SK-N-SH (cell line): ENCODE measurements at regions not wholly inside any gene's neighbourhood (a gene's known extent, or its start where the extent isn't known, plus 50 kb on each side); places are given as distances from the start of the nearest gene placed in this dataset.

ENCODE experiments used
- CTCF ChIA-PET: fragments of 300-600, 350-600 bp; formaldehyde crosslinking; extraction: SDS; loops from one replicate; lab custom pipeline; 2021; lab: Yijun Ruan, JAX
- POLR2A ChIA-PET: fragments of 350-600 bp; sonication (Branson Sonifier 250); formaldehyde crosslinking; extraction: SDS; loops from one replicate; lab custom pipeline; 2020; ENCODE audit warnings: antibody characterized with exemption, inconsistent platforms; lab: Yijun Ruan, JAX
- DNase-seq: peaks from one replicate; pipeline ENCODE4 v3.0.0; 2012
- H2AFZ ChIP-seq: fragments of 200-600 bp; sonication (generic); 2 replicates; pipeline ENCODE4 v1.8.1; 2016; ENCODE audit warnings: antibody characterized with exemption, mild to moderate bottlenecking, low read depth
- H3F3A ChIP-seq: fragments of 200-600 bp; sonication (generic); replicated peaks from 2 replicates; pipeline ENCODE3; 2016; ENCODE audit warnings: antibody characterized with exemption, mild to moderate bottlenecking; ENCODE audit not compliant: insufficient read depth
- H3K27ac ChIP-seq, 2 experiments: fragments of 200-500 bp in 1 of 2; fragments of 200-600 bp in 1 of 2; sonication (Bioruptor generic) in 1 of 2; sonication (generic), shearing (Covaris generic) in 1 of 2; 2 replicates each; pipeline versions ENCODE4 v1.5.1 to v1.6.1; 2014 to 2016; ENCODE audit warnings: low read depth in 2 of 2, inconsistent platforms in 1 of 2, low read length in 1 of 2, mild to moderate bottlenecking in 1 of 2, mixed read lengths in 1 of 2
- H3K27me3 ChIP-seq: fragments of 200-600 bp; sonication (generic), shearing (Covaris generic); 2 replicates; pipeline ENCODE4 v1.6.1; 2016; ENCODE audit warnings: mixed run types; ENCODE audit not compliant: insufficient read depth
- H3K36me3 ChIP-seq, 2 experiments: fragments of 200-500 bp in 1 of 2; fragments of 200-600 bp in 1 of 2; sonication (Bioruptor generic) in 1 of 2; sonication (generic) in 1 of 2; replicated peaks in 1 of 2; 2 replicates each; pipeline versions ENCODE3 to v1.5.1; 2014 to 2016; ENCODE audit warnings: low read length in 1 of 2, mild to moderate bottlenecking in 1 of 2; ENCODE audit not compliant: insufficient read depth in 2 of 2, control insufficient read depth in 1 of 2
- H3K4me1 ChIP-seq, 2 experiments: fragments of 200-500 bp in 1 of 2; fragments of 200-600 bp in 1 of 2; sonication (Bioruptor generic) in 1 of 2; sonication (generic), shearing (Covaris generic) in 1 of 2; 2 replicates each; pipeline versions ENCODE4 v1.5.1 to v1.6.1; 2014 to 2016; ENCODE audit warnings: low read depth in 1 of 2, low read length in 1 of 2, mixed run types in 1 of 2; ENCODE audit not compliant: insufficient read depth in 2 of 2, control insufficient read depth in 1 of 2
- H3K4me2 ChIP-seq: fragments of 200-600 bp; sonication (generic), shearing (Covaris generic); 2 replicates; pipeline ENCODE4 v1.6.1; 2017; ENCODE audit warnings: mixed run types
- H3K4me3 ChIP-seq, 2 experiments: fragments of 200-500 bp in 1 of 2; fragments of 200-600 bp in 1 of 2; sonication (Bioruptor generic) in 1 of 2; sonication (generic), shearing (Covaris generic) in 1 of 2; 2 replicates each; pipeline versions ENCODE4 v1.5.1 to v1.8.1; 2014 to 2016; ENCODE audit warnings: low read depth in 2 of 2, inconsistent platforms in 1 of 2, low read length in 1 of 2, mild to moderate bottlenecking in 1 of 2, mixed read lengths in 1 of 2, moderate library complexity in 1 of 2
- H3K79me2 ChIP-seq: fragments of 200-600 bp; sonication (generic); 2 replicates; pipeline ENCODE4 v1.8.1; 2017; ENCODE audit warnings: mild to moderate bottlenecking; ENCODE audit not compliant: insufficient read depth
- H3K9ac ChIP-seq: fragments of 200-600 bp; sonication (generic); 2 replicates; pipeline ENCODE4 v1.6.1; 2017; ENCODE audit warnings: mixed run types
- H3K9me2 ChIP-seq: fragments of 200-600 bp; sonication (generic); 2 replicates; pipeline ENCODE4 v1.6.1; 2017; ENCODE audit warnings: mixed run types
- H3K9me3 ChIP-seq: fragments of 200-600 bp; sonication (generic); 2 replicates; pipeline ENCODE4 v1.6.1; 2017; ENCODE audit warnings: mixed run types, mild to moderate bottlenecking, moderate library complexity
- H4K20me1 ChIP-seq: fragments of 200-600 bp; sonication (generic); 2 replicates; pipeline ENCODE4 v1.6.1; 2017; ENCODE audit warnings: mild to moderate bottlenecking, mixed run types; ENCODE audit not compliant: insufficient read depth
- CTCF ChIP-seq: fragments of 200-600 bp; sonication (generic); IDR thresholded peaks from 2 replicates; pipeline ENCODE4 v1.6.1; 2017; ENCODE audit warnings: antibody characterized with exemption, mild to moderate bottlenecking, moderate library complexity
- EP300 ChIP-seq, 2 experiments: IDR thresholded peaks; 2 replicates each; pipeline versions ENCODE4 v1.4.0 to v1.6.1; 2012; ENCODE audit warnings: borderline replicate concordance in 1 of 2, low read depth in 1 of 2, low read length in 1 of 2
- EZH2phosphoT487 ChIP-seq: fragments of 200-600 bp; sonication (generic); IDR thresholded peaks from 2 replicates; pipeline ENCODE4 v1.6.1; 2017; ENCODE audit warnings: low read depth, mixed run types, mild to moderate bottlenecking, antibody characterized with exemption, moderate library complexity, borderline replicate concordance
- FOXM1 ChIP-seq: IDR thresholded peaks from 2 replicates; pipeline ENCODE4 v1.4.0; 2012; ENCODE audit warnings: low read depth, mild to moderate bottlenecking
- GABPA ChIP-seq: IDR thresholded peaks from 2 replicates; pipeline ENCODE4 v1.4.0; 2012; ENCODE audit warnings: low read depth, mild to moderate bottlenecking
- GATA2 ChIP-seq: sonication (generic); formaldehyde crosslinking; IDR thresholded peaks from 2 replicates; pipeline ENCODE4 v1.5.0; 2020; ENCODE audit warnings: mild to moderate bottlenecking, missing genetic modification reagents
- IRF3 ChIP-seq: fragments of 150-350 bp; IDR thresholded peaks from 2 replicates; pipeline ENCODE4 v1.6.1; 2016; ENCODE audit warnings: mild to moderate bottlenecking, low read depth, low read length
- MAX ChIP-seq: IDR thresholded peaks from 2 replicates; pipeline ENCODE4 v1.4.0; 2012; ENCODE audit warnings: low read depth
- MEF2A ChIP-seq: IDR thresholded peaks from 2 replicates; pipeline ENCODE4 v1.4.0; 2012; ENCODE audit warnings: low read depth, borderline replicate concordance
- NRF1 ChIP-seq: IDR thresholded peaks from 2 replicates; pipeline ENCODE4 v1.6.1; 2012; ENCODE audit warnings: low read depth, mild to moderate bottlenecking, low read length
- PBX3 ChIP-seq: IDR thresholded peaks from 2 replicates; pipeline ENCODE4; 2012
- POLR2AphosphoS5 ChIP-seq: IDR thresholded peaks from 2 replicates; pipeline ENCODE4 v1.6.1; 2012; ENCODE audit warnings: low read depth, low read length
- RXRA ChIP-seq: IDR thresholded peaks from 2 replicates; pipeline ENCODE4 v1.4.0; 2012; ENCODE audit warnings: low read depth, mild to moderate bottlenecking, borderline replicate concordance
- SIN3A ChIP-seq: IDR thresholded peaks from 2 replicates; pipeline ENCODE4 v1.6.1; 2012; ENCODE audit warnings: low read depth, mild to moderate bottlenecking, low read length, moderate library complexity, borderline replicate concordance
- SMC3 ChIP-seq: IDR thresholded peaks from 2 replicates; pipeline ENCODE4 v1.6.1; 2012; ENCODE audit warnings: low read depth, low read length, improper control_type of control experiment
- TAF1 ChIP-seq: IDR thresholded peaks from 2 replicates; pipeline ENCODE4 v1.6.1; 2012; ENCODE audit warnings: low read depth, mild to moderate bottlenecking, low read length, moderate library complexity, borderline replicate concordance
- USF1 ChIP-seq: IDR thresholded peaks from 2 replicates; pipeline ENCODE4 v1.4.0; 2012; ENCODE audit warnings: low read depth, borderline replicate concordance
- USF2 ChIP-seq: fragments of 150-350 bp; IDR thresholded peaks from 2 replicates; pipeline ENCODE4 v1.6.1; 2017; ENCODE audit warnings: antibody characterized with exemption, low read length, low read depth, borderline replicate concordance
- YY1 ChIP-seq: IDR thresholded peaks from 2 replicates; pipeline ENCODE4 v1.4.0; 2012; ENCODE audit warnings: low read depth, mild to moderate bottlenecking
- WGBS: methylation state at CpG from one replicate; pipeline ENCODE4 v1.1.6; 2017; ENCODE audit warnings: low lambda C conversion rate; 5-methylcytosine and 5-hydroxymethylcytosine counted together

- no peak for TF ChIP-seq MAX
- no peak for TF ChIP-seq MEF2A
- TF ChIP-seq TAF1: no peak
- no peak for TF ChIP-seq NRF1
These were observed 431.2 kb upstream of the PTCHD4 start (continued) for GRCh38 chr6:48542191-48542590.

- no peaks in the 10 kb centered on the region for H3K27me3 ChIP-seq
- no peaks in the 10 kb centered on the region for H3K9me3 ChIP-seq
- no peak for DNase-seq
- H3K4me2 ChIP-seq: no peak overlapping the region
- TF ChIP-seq TAF1 (no peak), EP300 (IDR thresholded peaks at IDR 0.05; ENCODE audit: borderline replicate concordance in 1 of 2, low read depth in 1 of 2, low read length in 1 of 2) (no peak), POLR2AphosphoS5 (no peak), IRF3 (no peak), SIN3A (no peak), YY1 (no peak), FOXM1 (no peak)
- no peak overlapping the region for H3K4me3 ChIP-seq
- no peaks in the 10 kb centered on the region for H3K4me1 ChIP-seq
- no peaks in the 10 kb centered on the region for H3K9me2 ChIP-seq
- H3F3A ChIP-seq: no peaks in the 10 kb centered on the region
- H3K9ac ChIP-seq: no peak overlapping the region
- ChIA-PET POLR2A (no interaction called here), CTCF (no interaction called here)
- no peaks in the 10 kb centered on the region for H3K79me2 ChIP-seq
- no peaks in the 10 kb centered on the region for H4K20me1 ChIP-seq
- H2AFZ ChIP-seq: no peak overlapping the region
- no peak overlapping the region for H3K27ac ChIP-seq
- no peaks in the 10 kb centered on the region for H3K36me3 ChIP-seq
These were observed 430.7 kb upstream of the PTCHD4 start for GRCh38 chr6:48541649-48542048.

GRCh38 chr6:48535582-48536009 is 424.6 kb upstream of the PTCHD4 start:
- ChIA-PET CTCF (no interaction called here), POLR2A (no interaction called here)
- no peak for TF ChIP-seq EP300 (IDR thresholded peaks at IDR 0.05; ENCODE audit: borderline replicate concordance in 1 of 2, low read depth in 1 of 2, low read length in 1 of 2)
- TF ChIP-seq RXRA: no peak
- TF ChIP-seq USF2: no peak
- TF ChIP-seq CTCF: no peak
- TF ChIP-seq SMC3: no peak
- TF ChIP-seq GABPA: no peak
- no peak for TF ChIP-seq GATA2 (CRISPR knock-in tag)
- TF ChIP-seq PBX3: no peak
- no peak for TF ChIP-seq EZH2phosphoT487
- TF ChIP-seq USF1: no peak
- TF ChIP-seq SIN3A: no peak
- no peak for TF ChIP-seq IRF3

More at GRCh38 chr6:48535582-48536009, 424.6 kb upstream of the PTCHD4 start:
- Histone ChIP-seq H3F3A (no peaks in the 10 kb centered on the region), H2AFZ (no peak overlapping the region), H3K9me3 (no peaks in the 10 kb centered on the region), H3K36me3 (no peaks in the 10 kb centered on the region), H3K4me3 (no peak overlapping the region), H3K27ac (no peak overlapping the region), H3K79me2 (no peaks in the 10 kb centered on the region), H3K9me2 (no peaks in the 10 kb centered on the region), H3K4me1 (no peaks in the 10 kb centered on the region), H3K4me2 (no peak overlapping the region), H4K20me1 (no peaks in the 10 kb centered on the region), H3K27me3 (no peaks in the 10 kb centered on the region; the same call in 1 of the 2 replicates), H3K9ac (no peak overlapping the region)
- 0% methylated on average over 1 of the region's 1 CpG for WGBS
- DNase-seq: no peak
